ENCODE measurements at regions not wholly inside any gene's neighbourhood (a gene's known extent, or its start where the extent isn't known, plus 50 kb on each side); places are given as distances from the start of the nearest gene placed in this dataset.

GRCh38 chr13:76000131-76000530, 364.0 kb downstream of the LMO7 start (continued):
- TF ChIP-seq, protein P1, sequence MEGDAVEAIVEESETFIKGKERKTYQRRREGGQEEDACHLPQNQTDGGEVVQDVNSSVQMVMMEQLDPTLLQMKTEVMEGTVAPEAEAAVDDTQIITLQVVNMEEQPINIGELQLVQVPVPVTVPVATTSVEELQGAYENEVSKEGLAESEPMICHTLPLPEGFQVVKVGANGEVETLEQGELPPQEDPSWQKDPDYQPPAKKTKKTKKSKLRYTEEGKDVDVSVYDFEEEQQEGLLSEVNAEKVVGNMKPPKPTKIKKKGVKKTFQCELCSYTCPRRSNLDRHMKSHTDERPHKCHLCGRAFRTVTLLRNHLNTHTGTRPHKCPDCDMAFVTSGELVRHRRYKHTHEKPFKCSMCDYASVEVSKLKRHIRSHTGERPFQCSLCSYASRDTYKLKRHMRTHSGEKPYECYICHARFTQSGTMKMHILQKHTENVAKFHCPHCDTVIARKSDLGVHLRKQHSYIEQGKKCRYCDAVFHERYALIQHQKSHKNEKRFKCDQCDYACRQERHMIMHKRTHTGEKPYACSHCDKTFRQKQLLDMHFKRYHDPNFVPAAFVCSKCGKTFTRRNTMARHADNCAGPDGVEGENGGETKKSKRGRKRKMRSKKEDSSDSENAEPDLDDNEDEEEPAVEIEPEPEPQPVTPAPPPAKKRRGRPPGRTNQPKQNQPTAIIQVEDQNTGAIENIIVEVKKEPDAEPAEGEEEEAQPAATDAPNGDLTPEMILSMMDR (IDR thresholded peaks at IDR 0.05; ENCODE audit: control extremely low read depth in 1 of 3, insufficient read depth in 1 of 3, low read depth in 1 of 3, low read length in 3 of 3) = no peak

Data from H1 (cell line).